ENCODE measurements at regions not wholly inside any gene's neighbourhood (a gene's known extent, or its start where the extent isn't known, plus 50 kb on each side); places are given as distances from the start of the nearest gene placed in this dataset.

DNA sequence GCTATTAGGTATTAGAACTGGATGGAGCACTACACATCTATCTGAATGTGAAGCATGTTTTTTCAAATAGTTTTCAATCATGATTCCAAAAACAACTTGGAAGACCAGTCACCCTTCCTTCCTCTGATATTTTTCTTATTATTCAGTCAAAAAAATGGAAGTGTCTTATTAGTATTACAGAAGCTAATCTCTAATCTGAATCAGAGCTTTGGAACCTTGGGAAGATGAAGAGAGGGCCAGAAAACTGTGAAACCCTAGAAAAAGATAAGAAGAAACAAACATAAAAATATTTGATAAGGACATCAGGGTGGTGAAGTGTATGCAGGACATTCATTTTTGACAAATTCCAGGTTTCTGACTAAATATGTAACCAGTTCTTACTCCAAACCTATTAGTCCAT lies 166.3 kb upstream of the PRSS16 start:
- peaks cover 0 to 5% (median 0%) of the 10 kb centered on the region in 3 donors for H3K4me1 Mint-ChIP-seq
- no peaks in the 10 kb centered on the region for H3K36me3 Mint-ChIP-seq
- H3K9me3 Mint-ChIP-seq, result peaks cover 0 to 1% (median 0%) of the 10 kb centered on the region in 3 donors
- H3K4me3 Mint-ChIP-seq, result no peak overlapping the region
- H3K27ac Mint-ChIP-seq, result no peak overlapping the region
- peaks cover 15% of the 10 kb centered on the region for H3K27me3 Mint-ChIP-seq

GRCh38 chr6:27081931-27082330 lies 165.6 kb upstream of the PRSS16 start:
- Mint-ChIP-seq H3K27me3 (peaks cover 11% of the 10 kb centered on the region), H3K4me3 (no peak overlapping the region), H3K4me1 (peaks cover 0 to 5% (median 0%) of the 10 kb centered on the region in 3 donors), H3K9me3 (peaks cover 0 to 1% (median 0%) of the 10 kb centered on the region in 3 donors), H3K27ac (no peak overlapping the region), H3K36me3 (no peaks in the 10 kb centered on the region)

- peaks cover 5 to 6% (median 5%) of the 10 kb centered on the region in 3 donors for H3K4me1 Mint-ChIP-seq
These were observed 159.4 kb upstream of the PRSS16 start for GRCh38 chr6:27088068-27088467.

GRCh38 chr6:27091661-27092315 lies 155.7 kb upstream of the PRSS16 start:
- H3K4me1 Mint-ChIP-seq, result peaks cover 5 to 10% (median 9%) of the 10 kb centered on the region in 3 donors
- no peaks in the 10 kb centered on the region for H3K36me3 Mint-ChIP-seq
- H3K27ac Mint-ChIP-seq, result peak overlapping the region in 2 of 3 donors; percentile 4 to 18
- H3K9me3 Mint-ChIP-seq, result peaks cover 0 to 9% (median 2%) of the 10 kb centered on the region in 3 donors
- H3K27me3 Mint-ChIP-seq, result peaks cover 39% of the 10 kb centered on the region
- H3K4me3 Mint-ChIP-seq, result peak overlapping the region in 2 of 4 donors; percentile 76 to 91

More at GRCh38 chr6:27088068-27088467, 159.4 kb upstream of the PRSS16 start:
- Mint-ChIP-seq H3K27me3 (peaks cover 36% of the 10 kb centered on the region), H3K9me3 (peaks cover 0 to 3% (median 0%) of the 10 kb centered on the region in 3 donors), H3K36me3 (no peaks in the 10 kb centered on the region), H3K4me3 (no peak overlapping the region), H3K27ac (no peak overlapping the region)

GRCh38 chr6:27092316-27092692 lies 155.2 kb upstream of the PRSS16 start:
- H3K4me1 Mint-ChIP-seq, result peaks cover 5 to 14% (median 14%) of the 10 kb centered on the region in 3 donors
- no peak overlapping the region for H3K4me3 Mint-ChIP-seq
- peaks cover 39% of the 10 kb centered on the region for H3K27me3 Mint-ChIP-seq
- peaks cover 1 to 9% (median 2%) of the 10 kb centered on the region in 3 donors for H3K9me3 Mint-ChIP-seq
- peak overlapping the region in 2 of 3 donors; percentile 4 to 18 for H3K27ac Mint-ChIP-seq
- H3K36me3 Mint-ChIP-seq, result no peaks in the 10 kb centered on the region

DNA sequence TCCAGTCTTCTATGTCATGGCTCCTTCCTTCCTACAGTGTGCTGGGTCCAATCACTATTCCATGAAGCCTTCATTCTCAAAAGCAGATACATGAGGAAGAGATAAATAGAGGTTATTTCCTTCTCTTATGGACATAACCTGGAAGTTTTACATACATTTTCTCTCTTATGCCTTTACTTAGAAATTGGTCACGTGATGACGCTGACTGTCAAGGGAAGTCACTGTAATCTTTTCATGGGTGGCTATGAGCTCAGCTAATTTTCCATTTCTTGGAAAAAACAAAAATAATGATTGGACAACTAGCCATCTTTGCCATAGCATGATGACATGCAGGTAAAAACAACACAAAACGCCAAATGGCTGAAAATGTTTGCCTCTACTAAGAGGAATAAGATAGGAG lies 151.6 kb upstream of the PRSS16 start:
- H3K27me3 Mint-ChIP-seq, result peaks cover 43% of the 10 kb centered on the region
- peaks cover 9 to 19% (median 14%) of the 10 kb centered on the region in 3 donors for H3K4me1 Mint-ChIP-seq
- H3K4me3 Mint-ChIP-seq, result no peak overlapping the region
- no peak overlapping the region for H3K27ac Mint-ChIP-seq
- peaks cover 1% of the 10 kb centered on the region for H3K36me3 Mint-ChIP-seq
- H3K9me3 Mint-ChIP-seq, result peaks cover 2 to 9% (median 6%) of the 10 kb centered on the region in 3 donors

GRCh38 chr6:27096834-27097511 lies 150.5 kb upstream of the PRSS16 start:
- no peak overlapping the region for H3K27ac Mint-ChIP-seq
- H3K4me1 Mint-ChIP-seq, result peaks cover 5 to 15% (median 12%) of the 10 kb centered on the region in 3 donors
- peaks cover 35% of the 10 kb centered on the region for H3K27me3 Mint-ChIP-seq
- peak overlapping the region in 3 of 4 donors; percentile 74 to 90 (median 82) for H3K4me3 Mint-ChIP-seq
- H3K36me3 Mint-ChIP-seq, result peaks cover 1% of the 10 kb centered on the region
- H3K9me3 Mint-ChIP-seq, result peaks cover 2 to 9% (median 6%) of the 10 kb centered on the region in 3 donors

GRCh38 chr6:27098956-27099355 lies 148.5 kb upstream of the PRSS16 start:
- Mint-ChIP-seq H3K9me3 (peaks cover 2 to 7% (median 6%) of the 10 kb centered on the region in 3 donors), H3K4me3 (no peak overlapping the region), H3K27me3 (peaks cover 31% of the 10 kb centered on the region), H3K27ac (no peak overlapping the region), H3K4me1 (peaks cover 3 to 14% (median 10%) of the 10 kb centered on the region in 3 donors), H3K36me3 (peaks cover 1% of the 10 kb centered on the region)

- peaks cover 3 to 14% (median 10%) of the 10 kb centered on the region in 3 donors for H3K4me1 Mint-ChIP-seq
- H3K27me3 Mint-ChIP-seq, result peaks cover 29% of the 10 kb centered on the region
- no peak overlapping the region for H3K4me3 Mint-ChIP-seq
- peaks cover 0 to 6% (median 5%) of the 10 kb centered on the region in 3 donors for H3K9me3 Mint-ChIP-seq
- H3K27ac Mint-ChIP-seq, result no peak overlapping the region
- H3K36me3 Mint-ChIP-seq, result peaks cover 1% of the 10 kb centered on the region
These were observed 146.6 kb upstream of the PRSS16 start for GRCh38 chr6:27100921-27101320.

- Mint-ChIP-seq H3K27ac (no peak overlapping the region), H3K9me3 (peaks cover 0 to 6% (median 5%) of the 10 kb centered on the region in 3 donors), H3K36me3 (peaks cover 1% of the 10 kb centered on the region), H3K27me3 (peaks cover 21% of the 10 kb centered on the region), H3K4me3 (no peak overlapping the region), H3K4me1 (peaks cover 3 to 11% (median 4%) of the 10 kb centered on the region in 3 donors)
These were observed 145.7 kb upstream of the PRSS16 start for GRCh38 chr6:27101824-27102223.

DNA sequence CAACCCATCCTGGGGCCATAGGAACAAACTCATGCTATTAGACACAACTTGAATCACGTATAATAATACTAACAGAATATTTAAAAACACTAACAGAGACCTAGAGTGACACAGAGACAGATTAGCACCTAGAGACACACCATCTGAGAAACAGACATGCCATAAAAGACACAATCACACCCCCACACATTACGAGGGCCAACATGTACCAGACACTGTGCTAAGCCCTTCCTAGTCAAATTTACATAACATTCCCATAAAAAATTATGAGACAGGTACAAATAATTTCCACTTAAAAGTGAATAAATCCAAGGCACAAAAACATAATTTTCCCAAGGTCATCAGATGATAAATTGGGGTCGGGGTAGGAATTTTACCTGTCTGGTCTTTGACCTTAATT lies 141.1 kb upstream of the PRSS16 start:
- H3K27me3 Mint-ChIP-seq, result peaks cover 8% of the 10 kb centered on the region

GRCh38 chr6:27111743-27112142 lies 135.8 kb upstream of the PRSS16 start:
- H3K4me1 Mint-ChIP-seq, result no peaks in the 10 kb centered on the region
- no peaks in the 10 kb centered on the region for H3K36me3 Mint-ChIP-seq
- peaks cover 0 to 11% (median 6%) of the 10 kb centered on the region in 3 donors for H3K9me3 Mint-ChIP-seq
- H3K27me3 Mint-ChIP-seq, result peaks cover 4% of the 10 kb centered on the region
- H3K4me3 Mint-ChIP-seq, result no peak overlapping the region
- no peak overlapping the region for H3K27ac Mint-ChIP-seq

More for the DNA sequence above, 141.1 kb upstream of the PRSS16 start:
- Mint-ChIP-seq H3K9me3 (peaks cover 0 to 2% (median 0%) of the 10 kb centered on the region in 3 donors), H3K27ac (no peak overlapping the region), H3K4me3 (no peak overlapping the region), H3K4me1 (peaks cover 0 to 2% (median 0%) of the 10 kb centered on the region in 3 donors), H3K36me3 (no peaks in the 10 kb centered on the region)

- H3K4me3 Mint-ChIP-seq, result no peak overlapping the region
- no peaks in the 10 kb centered on the region for H3K4me1 Mint-ChIP-seq
- no peaks in the 10 kb centered on the region for H3K36me3 Mint-ChIP-seq
- peaks cover 7% of the 10 kb centered on the region for H3K27me3 Mint-ChIP-seq
- no peak overlapping the region for H3K27ac Mint-ChIP-seq
- peaks cover 0 to 11% (median 6%) of the 10 kb centered on the region in 3 donors for H3K9me3 Mint-ChIP-seq
These were observed 134.5 kb upstream of the PRSS16 start for GRCh38 chr6:27112974-27113373.

DNA sequence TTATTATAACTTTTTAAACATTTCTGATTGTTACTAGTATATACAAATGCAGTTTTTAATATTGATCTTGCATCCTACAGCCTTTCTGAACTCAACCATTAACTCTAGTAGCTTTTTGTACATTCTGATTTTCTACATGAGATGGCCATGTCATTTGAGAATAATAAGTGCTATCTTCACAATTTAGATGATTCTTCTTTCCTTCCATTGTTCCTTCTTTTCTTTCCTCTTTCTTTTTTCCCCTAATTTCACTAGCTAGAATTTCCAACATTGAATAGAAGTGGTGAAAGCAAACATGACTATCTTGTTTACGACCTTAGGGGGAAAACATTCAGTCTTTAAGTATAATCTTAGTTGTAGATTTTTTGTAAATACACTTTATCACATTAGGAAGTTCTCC lies 128.2 kb upstream of the PRSS16 start:
- Mint-ChIP-seq H3K27me3 (peaks cover 2% of the 10 kb centered on the region), H3K9me3 (peaks cover 0 to under 1% (median 0%) of the 10 kb centered on the region in 3 donors), H3K36me3 (no peaks in the 10 kb centered on the region), H3K27ac (no peak overlapping the region), H3K4me1 (no peaks in the 10 kb centered on the region), H3K4me3 (no peak overlapping the region)

DNA sequence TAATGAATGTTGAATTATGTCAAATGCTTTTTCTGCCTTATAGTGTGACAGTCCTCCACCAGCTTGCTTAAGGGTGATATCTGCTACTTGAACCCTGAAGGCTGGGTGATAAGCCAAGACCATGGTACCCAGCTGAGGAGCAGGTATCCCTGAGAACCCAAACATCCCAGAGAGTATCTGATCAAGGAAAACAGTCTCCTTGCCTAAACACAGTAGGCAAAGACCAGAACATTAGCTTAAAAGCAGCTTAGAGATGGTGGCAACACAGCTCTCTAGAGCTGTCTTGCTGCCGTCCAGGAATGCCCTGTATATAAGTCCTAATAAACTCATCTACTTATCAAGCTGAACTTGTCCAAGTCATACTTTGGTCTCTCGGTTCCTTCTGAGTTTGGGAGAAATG lies 127.7 kb upstream of the PRSS16 start:
- H3K27ac Mint-ChIP-seq, result no peak overlapping the region

More for the DNA sequence above, 127.7 kb upstream of the PRSS16 start:
- no peaks in the 10 kb centered on the region for H3K9me3 Mint-ChIP-seq
- no peaks in the 10 kb centered on the region for H3K4me1 Mint-ChIP-seq
- peaks cover 2% of the 10 kb centered on the region for H3K27me3 Mint-ChIP-seq
- H3K4me3 Mint-ChIP-seq, result no peak overlapping the region
- no peaks in the 10 kb centered on the region for H3K36me3 Mint-ChIP-seq
